RWPE2 (cell line): ENCODE measurements at regions not wholly inside any gene's neighbourhood (a gene's known extent, or its start where the extent isn't known, plus 50 kb on each side); places are given as distances from the start of the nearest gene placed in this dataset.

Experiments
- ATAC-seq: fragments of 200-7000 bp; cut with Tn5 transposase; 3 replicates; pipeline ENCODE4 v1.9.1; 2021; ENCODE audit warnings: low read depth
- DNase-seq: peaks from one replicate; pipeline ENCODE4 v3.0.0-alpha.2; 2020; ENCODE audit warnings: low spot score
- H3K27ac ChIP-seq: fragments of 450-650 bp; 2 replicates; pipeline ENCODE4 v1.5.1; 2017; ENCODE audit warnings: mild to moderate bottlenecking; ENCODE audit not compliant: poor library complexity, severe bottlenecking
- H3K27me3 ChIP-seq: fragments of 250-450 bp; sonication (Bioruptor Pico); 2 replicates; pipeline ENCODE4 v1.5.1; 2021; ENCODE audit warnings: mild to moderate bottlenecking, moderate library complexity; ENCODE audit not compliant: insufficient read depth, poor library complexity, severe bottlenecking
- H3K36me3 ChIP-seq: fragments of 250-450 bp; sonication (Bioruptor Pico); 2 replicates; pipeline ENCODE4 v1.5.1; 2020; ENCODE audit warnings: low read depth, mild to moderate bottlenecking, moderate library complexity
- H3K4me1 ChIP-seq: fragments of 250-450 bp; sonication (Bioruptor Pico); 2 replicates; pipeline ENCODE4 v1.5.1; 2021; ENCODE audit warnings: mild to moderate bottlenecking, moderate library complexity; ENCODE audit not compliant: insufficient read depth, poor library complexity, severe bottlenecking
- H3K4me3 ChIP-seq: fragments of 250-450 bp; sonication (Bioruptor Pico); 2 replicates; pipeline ENCODE4 v1.5.1; 2021; ENCODE audit warnings: mild to moderate bottlenecking, moderate library complexity; ENCODE audit not compliant: severe bottlenecking
- H3K9me3 ChIP-seq: fragments of 250-450 bp; sonication (Bioruptor Pico); 2 replicates; pipeline ENCODE4 v1.5.1; 2021; ENCODE audit warnings: mild to moderate bottlenecking, moderate library complexity; ENCODE audit not compliant: severe bottlenecking
- CTCF ChIP-seq: fragments of 450-650 bp; IDR thresholded peaks from one replicate; pipeline ENCODE4 v1.5.1; 2017; ENCODE audit warnings: mild to moderate bottlenecking, moderate library complexity; ENCODE audit not compliant: poor library complexity, severe bottlenecking

- no peaks in the 10 kb centered on the region for H3K4me1 ChIP-seq
- ATAC-seq = no peak
- no peak for DNase-seq
Measured at GRCh38 chr2:49832555-49832954, 678.2 kb upstream of the FSHR start.

DNA sequence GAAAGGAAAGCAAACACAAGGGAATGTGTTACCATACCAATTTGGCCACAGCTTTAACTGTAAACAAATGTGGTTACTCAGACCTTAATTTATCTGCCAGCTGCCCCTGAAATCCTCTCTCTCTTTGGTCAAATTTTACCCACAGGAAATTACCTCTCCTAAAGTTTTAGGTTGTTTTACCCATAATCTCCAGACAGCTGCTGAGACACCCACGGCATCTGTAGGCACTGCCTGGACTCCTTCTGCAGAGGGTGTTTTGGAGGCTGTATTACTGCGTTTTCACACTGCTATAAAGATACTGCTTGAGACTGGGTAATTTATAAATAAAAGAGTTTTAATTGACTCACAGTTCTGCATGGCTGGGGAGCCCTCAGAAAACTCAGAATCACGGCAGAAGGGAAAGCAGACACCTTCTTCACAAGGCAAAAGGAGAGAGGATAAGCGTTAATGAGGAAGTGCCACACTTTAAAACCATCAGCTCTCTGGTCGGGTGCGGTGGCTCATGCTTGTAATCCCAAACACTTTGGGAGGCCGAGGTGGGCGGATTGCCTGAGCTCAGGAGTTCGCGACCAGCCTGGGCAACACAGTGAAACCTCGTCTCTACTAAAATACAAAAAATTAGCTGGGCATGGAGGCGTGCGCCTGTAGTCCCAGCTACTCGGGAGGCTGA lies 677.5 kb upstream of the FSHR start:
- H3K4me3 ChIP-seq = no peak overlapping the region
- no peaks in the 10 kb centered on the region for H3K27me3 ChIP-seq
- TF ChIP-seq CTCF = no peak
- no peaks in the 10 kb centered on the region for H3K4me1 ChIP-seq
- no peaks in the 10 kb centered on the region for H3K36me3 ChIP-seq
- no peaks in the 10 kb centered on the region for H3K9me3 ChIP-seq
- H3K27ac ChIP-seq = no peak overlapping the region
- DNase-seq (no peak), ATAC-seq (no peak)

More at GRCh38 chr2:49832555-49832954, 678.2 kb upstream of the FSHR start:
- Histone ChIP-seq H3K27me3 (no peaks in the 10 kb centered on the region), H3K4me3 (no peak overlapping the region), H3K36me3 (no peaks in the 10 kb centered on the region), H3K27ac (no peak overlapping the region), H3K9me3 (no peaks in the 10 kb centered on the region)
- TF ChIP-seq CTCF = no peak

- Histone ChIP-seq H3K9me3 (no peaks in the 10 kb centered on the region), H3K27me3 (no peaks in the 10 kb centered on the region), H3K36me3 (no peaks in the 10 kb centered on the region), H3K4me3 (no peak overlapping the region), H3K27ac (no peak overlapping the region), H3K4me1 (no peaks in the 10 kb centered on the region)
- DNase-seq (no peak), ATAC-seq (no peak)
- no peak for TF ChIP-seq CTCF
Measured at GRCh38 chr2:49830846-49831245, 676.5 kb upstream of the FSHR start.

GRCh38 chr2:49827366-49827765 lies 673.1 kb upstream of the FSHR start:
- H3K36me3 ChIP-seq = no peaks in the 10 kb centered on the region
- no peak for DNase-seq
- no peak overlapping the region for H3K4me3 ChIP-seq
- no peaks in the 10 kb centered on the region for H3K9me3 ChIP-seq
- H3K27ac ChIP-seq = no peak overlapping the region
- H3K4me1 ChIP-seq = no peaks in the 10 kb centered on the region
- no peak for TF ChIP-seq CTCF
- no peaks in the 10 kb centered on the region for H3K27me3 ChIP-seq
- ATAC-seq = no peak

DNA sequence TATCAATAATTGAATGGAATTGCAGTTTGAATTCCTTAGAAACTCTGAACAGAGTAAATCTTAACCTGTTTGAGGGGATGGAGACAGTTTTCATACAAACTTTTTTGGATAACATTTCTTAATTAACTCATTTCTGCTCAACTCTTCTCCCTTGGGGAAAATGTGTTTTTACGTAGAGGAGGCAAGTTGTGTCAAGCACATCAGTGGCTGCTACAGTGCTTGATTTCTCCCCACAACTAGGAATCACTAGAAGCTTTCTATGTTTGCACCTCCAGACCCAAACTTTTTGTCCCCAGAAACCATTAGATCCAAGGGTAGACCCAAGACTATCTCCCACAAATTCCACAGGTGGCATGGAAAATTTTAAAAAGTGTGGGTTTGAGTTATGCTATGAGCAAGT lies 658.9 kb upstream of the FSHR start:
- DNase-seq = no peak
- H3K9me3 ChIP-seq = no peaks in the 10 kb centered on the region

More for the DNA sequence above, 658.9 kb upstream of the FSHR start:
- no peaks in the 10 kb centered on the region for H3K4me1 ChIP-seq
- H3K4me3 ChIP-seq = no peak overlapping the region
- no peaks in the 10 kb centered on the region for H3K36me3 ChIP-seq
- no peak for TF ChIP-seq CTCF
- no peaks in the 10 kb centered on the region for H3K27me3 ChIP-seq
- ATAC-seq = no peak
- H3K27ac ChIP-seq = no peak overlapping the region
